Stimulated activated CD8-positive, alpha-beta memory T cell treated with anti-CD3 and anti-CD28 coated beads, Interleukin-15, amount 100 ng/mL, for 1 hour (primary cell): ENCODE measurements at regions not wholly inside any gene's neighbourhood (a gene's known extent, or its start where the extent isn't known, plus 50 kb on each side); places are given as distances from the start of the nearest gene placed in this dataset.

Source experiments
- DNase-seq: peaks from one replicate; pipeline ENCODE4 v3.0.0-alpha.2; 2020; ENCODE audit warnings: low read depth

- no peak for DNase-seq
These were observed 831.5 kb upstream of the CELF4 start for GRCh38 chr18:38397094-38397493.

- DNase-seq, result no peak
These were observed 820.5 kb upstream of the CELF4 start for GRCh38 chr18:38386146-38386545.

- DNase-seq, result no peak
These were observed 804.4 kb upstream of the CELF4 start for GRCh38 chr18:38369772-38370690.

- DNase-seq, result no peak
These were observed 803.3 kb upstream of the CELF4 start for GRCh38 chr18:38368886-38369285.

GRCh38 chr18:38368246-38368645, 802.6 kb upstream of the CELF4 start:
- DNase-seq, result no peak

GRCh38 chr18:38367473-38367872, 801.9 kb upstream of the CELF4 start:
- DNase-seq, result no peak

- no peak for DNase-seq
These were observed 796.7 kb upstream of the CELF4 start for GRCh38 chr18:38362286-38362792.

- DNase-seq, result no peak
These were observed 793.4 kb upstream of the CELF4 start for GRCh38 chr18:38358805-38359657.

- DNase-seq, result no peak
These were observed 787.6 kb upstream of the CELF4 start for GRCh38 chr18:38353149-38353548.

- no peak for DNase-seq
These were observed 784.5 kb upstream of the CELF4 start for GRCh38 chr18:38350141-38350540.

- DNase-seq, result no peak
These were observed 765.0 kb upstream of the CELF4 start for GRCh38 chr18:38330573-38330972.

- no peak for DNase-seq
These were observed 763.5 kb upstream of the CELF4 start for GRCh38 chr18:38329145-38329544.

GRCh38 chr18:38322206-38322605, 756.6 kb upstream of the CELF4 start:
- no peak for DNase-seq

GRCh38 chr18:38321262-38321661, 755.7 kb upstream of the CELF4 start:
- DNase-seq, result no peak

- no peak for DNase-seq
These were observed 752.8 kb upstream of the CELF4 start for GRCh38 chr18:38318416-38318815.

- no peak for DNase-seq
These were observed 748.2 kb upstream of the CELF4 start for GRCh38 chr18:38313831-38314230.

GRCh38 chr18:38312532-38312931, 746.9 kb upstream of the CELF4 start:
- no peak for DNase-seq

GRCh38 chr18:38310936-38311335, 745.3 kb upstream of the CELF4 start:
- no peak for DNase-seq

GRCh38 chr18:38307914-38308313, 742.3 kb upstream of the CELF4 start:
- DNase-seq, result no peak

GRCh38 chr18:38305961-38306360, 740.4 kb upstream of the CELF4 start:
- DNase-seq, result no peak

- no peak for DNase-seq
These were observed 736.0 kb upstream of the CELF4 start for GRCh38 chr18:38301621-38302020.

GRCh38 chr18:38297910-38298309, 732.3 kb upstream of the CELF4 start:
- no peak for DNase-seq

GRCh38 chr18:38290229-38290628, 724.6 kb upstream of the CELF4 start:
- no peak for DNase-seq
